OCI-LY7 (cell line): ENCODE measurements at regions not wholly inside any gene's neighbourhood (a gene's known extent, or its start where the extent isn't known, plus 50 kb on each side); places are given as distances from the start of the nearest gene placed in this dataset.

Experiments used
- BruUV-seq: library from RNA; stranded (reverse); fragments of 400-500 nt; replicated peaks from 2 replicates; lab custom pipeline; 2021; lab: Mats Ljungman, UMichigan
- CTCF ChIA-PET: fragments of 300-600 bp; sonication (Branson Sonifier 250); formaldehyde crosslinking; loops from one replicate; lab custom pipeline; 2022; ENCODE audit warnings: antibody characterized with exemption; ENCODE audit not compliant: unreplicated experiment; lab: Charles Lee
- POLR2A ChIA-PET: fragments of 300-600 bp; sonication (Branson Sonifier 250); formaldehyde crosslinking; loops from one replicate; lab custom pipeline; 2022; ENCODE audit warnings: antibody characterized with exemption; lab: Charles Lee
- DNase-seq: peaks from one replicate; pipeline ENCODE4 v3.0.0-alpha.2; 2015; ENCODE audit warnings: low spot score
- H2AFZ ChIP-seq: fragments of 200-600 bp; sonication (generic), shearing (Covaris generic); 2 replicates; pipeline ENCODE4 v1.6.1; 2014; ENCODE audit warnings: mild to moderate bottlenecking, antibody characterized with exemption, low read length, moderate library complexity
- H3K27ac ChIP-seq: fragments of 200-600 bp; sonication (generic); 2 replicates; pipeline ENCODE4 v1.5.1; 2014; ENCODE audit warnings: mixed run types, low read depth, mild to moderate bottlenecking, moderate library complexity, low read length, inconsistent platforms; ENCODE audit not compliant: poor library complexity, severe bottlenecking
- H3K36me3 ChIP-seq: fragments of 200-600 bp; sonication (generic); 2 replicates; pipeline ENCODE4 v1.6.1; 2014; ENCODE audit warnings: mild to moderate bottlenecking, antibody characterized with exemption, low read length, moderate library complexity, mixed read lengths; ENCODE audit not compliant: insufficient read depth
- H3K4me1 ChIP-seq: fragments of 200-600 bp; sonication (generic); 2 replicates; pipeline ENCODE4 v1.5.1; 2014; ENCODE audit warnings: mild to moderate bottlenecking, low read length; ENCODE audit not compliant: insufficient read depth, poor library complexity, severe bottlenecking
- H3K4me2 ChIP-seq: fragments of 200-600 bp; sonication (generic); 2 replicates; pipeline ENCODE4 v1.6.1; 2014; ENCODE audit warnings: mild to moderate bottlenecking, low read length
- H3K4me3 ChIP-seq: fragments of 200-600 bp; sonication (generic); 2 replicates; pipeline ENCODE4 v1.5.1; 2014; ENCODE audit warnings: mild to moderate bottlenecking, low read depth, low read length; ENCODE audit not compliant: poor library complexity, severe bottlenecking
- H3K79me2 ChIP-seq: fragments of 200-600 bp; sonication (generic); 2 replicates; pipeline ENCODE4 v1.6.1; 2016; ENCODE audit warnings: low read depth, mild to moderate bottlenecking, low read length, moderate library complexity, mixed read lengths; ENCODE audit not compliant: insufficient read depth
- H3K9me2 ChIP-seq: fragments of 200-600 bp; sonication (generic); 2 replicates; pipeline ENCODE4 v1.6.1; 2016; ENCODE audit warnings: mild to moderate bottlenecking, low read length, mixed read lengths; ENCODE audit not compliant: insufficient read depth
- H3K9me3 ChIP-seq: fragments of 200-600 bp; sonication (generic); 2 replicates; pipeline ENCODE4 v1.6.1; 2014; ENCODE audit warnings: mild to moderate bottlenecking, mixed run types, low read length, mixed read lengths
- H4K20me1 ChIP-seq: fragments of 200-600 bp; sonication (generic); 2 replicates; pipeline ENCODE4 v1.6.1; 2014; ENCODE audit warnings: mild to moderate bottlenecking, antibody characterized with exemption, low read length, moderate library complexity, mixed read lengths; ENCODE audit not compliant: insufficient read depth
- EZH2phosphoT487 ChIP-seq: fragments of 200-600 bp; sonication (generic); IDR thresholded peaks from 2 replicates; pipeline ENCODE4 v1.6.1; 2018; ENCODE audit warnings: low read depth, borderline replicate concordance, mild to moderate bottlenecking, mixed run types, antibody characterized with exemption, low read length, moderate library complexity, mixed read lengths
- intact Hi-C: fragments of 100-400 bp; cut with micrococcal nuclease; formaldehyde crosslinking; loops from one replicate; pipeline ENCODE4 v1.10.0; 2022; ENCODE audit not compliant: unreplicated experiment
- TF ChIP-seq, protein P1 (sequence below): fragments of 200-600 bp; sonication (generic); conservative IDR thresholded peaks from 2 replicates; pipeline ENCODE4 v1.5.1; 2014; ENCODE audit warnings: mild to moderate bottlenecking, antibody characterized with exemption, low read length, moderate library complexity, mixed read lengths

DNA sequence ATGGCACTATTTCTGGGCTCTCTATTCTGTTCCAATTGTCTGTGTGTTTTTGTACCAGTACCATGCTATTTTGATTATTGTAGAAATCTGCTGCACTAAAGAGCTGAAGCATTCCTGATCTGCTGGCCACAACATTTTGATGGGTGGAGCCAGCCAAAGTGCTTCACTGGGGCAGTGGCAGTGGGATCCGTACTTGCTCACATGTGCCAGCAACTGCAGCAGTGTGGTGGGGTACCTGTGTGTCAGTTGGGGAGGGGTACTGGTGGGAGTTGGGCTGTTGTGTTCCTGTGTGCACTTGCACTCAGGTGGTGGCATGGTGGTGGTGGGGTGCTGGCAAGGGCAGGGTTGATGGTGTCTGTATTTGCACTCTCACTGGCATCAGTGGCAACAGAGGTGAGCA is 204.6 kb upstream of the ALG10 start:
- no peaks in the 10 kb centered on the region for H3K9me3 ChIP-seq
- no peaks in the 10 kb centered on the region for H3K79me2 ChIP-seq
- no peak overlapping the region for H3K4me3 ChIP-seq
- no peak for DNase-seq
- no peak for TF ChIP-seq EZH2phosphoT487
- TF ChIP-seq, protein P1, sequence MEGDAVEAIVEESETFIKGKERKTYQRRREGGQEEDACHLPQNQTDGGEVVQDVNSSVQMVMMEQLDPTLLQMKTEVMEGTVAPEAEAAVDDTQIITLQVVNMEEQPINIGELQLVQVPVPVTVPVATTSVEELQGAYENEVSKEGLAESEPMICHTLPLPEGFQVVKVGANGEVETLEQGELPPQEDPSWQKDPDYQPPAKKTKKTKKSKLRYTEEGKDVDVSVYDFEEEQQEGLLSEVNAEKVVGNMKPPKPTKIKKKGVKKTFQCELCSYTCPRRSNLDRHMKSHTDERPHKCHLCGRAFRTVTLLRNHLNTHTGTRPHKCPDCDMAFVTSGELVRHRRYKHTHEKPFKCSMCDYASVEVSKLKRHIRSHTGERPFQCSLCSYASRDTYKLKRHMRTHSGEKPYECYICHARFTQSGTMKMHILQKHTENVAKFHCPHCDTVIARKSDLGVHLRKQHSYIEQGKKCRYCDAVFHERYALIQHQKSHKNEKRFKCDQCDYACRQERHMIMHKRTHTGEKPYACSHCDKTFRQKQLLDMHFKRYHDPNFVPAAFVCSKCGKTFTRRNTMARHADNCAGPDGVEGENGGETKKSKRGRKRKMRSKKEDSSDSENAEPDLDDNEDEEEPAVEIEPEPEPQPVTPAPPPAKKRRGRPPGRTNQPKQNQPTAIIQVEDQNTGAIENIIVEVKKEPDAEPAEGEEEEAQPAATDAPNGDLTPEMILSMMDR, result no peak
- H3K4me2 ChIP-seq, result no peak overlapping the region
- no peaks in the 10 kb centered on the region for H3K9me2 ChIP-seq
- intact Hi-C loops, result no loop called here
- CTCF ChIA-PET, result no interaction called here
- BruUV-seq, result no TSS peak
- no peaks in the 10 kb centered on the region for H3K36me3 ChIP-seq
- H4K20me1 ChIP-seq, result no peaks in the 10 kb centered on the region
- no peaks in the 10 kb centered on the region for H3K4me1 ChIP-seq
- POLR2A ChIA-PET, result no interaction called here
- H2AFZ ChIP-seq, result no peak overlapping the region
- no peak overlapping the region for H3K27ac ChIP-seq

DNA sequence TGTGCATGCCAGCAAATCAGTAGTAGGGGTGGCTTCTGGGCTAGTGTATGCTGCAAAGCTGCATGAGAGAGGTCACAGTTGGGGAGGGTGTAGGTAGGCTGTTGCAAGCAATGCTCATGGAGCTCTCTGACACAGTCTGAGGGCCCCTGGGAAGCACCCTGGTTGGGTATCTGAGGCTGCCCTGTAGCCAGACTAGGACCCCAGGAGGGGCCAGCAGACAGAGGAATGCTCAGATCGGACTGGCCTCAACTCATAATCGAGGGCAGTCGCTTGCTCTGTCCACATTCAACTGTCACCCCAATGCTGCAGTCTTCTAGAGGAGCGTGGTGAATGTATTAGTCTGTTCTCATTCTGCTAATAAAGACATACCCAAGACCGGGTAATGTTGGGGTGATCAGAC is 204.0 kb upstream of the ALG10 start:
- H2AFZ ChIP-seq, result no peak overlapping the region
- H3K4me3 ChIP-seq, result no peak overlapping the region
- no peaks in the 10 kb centered on the region for H3K9me3 ChIP-seq
- BruUV-seq, result no TSS peak
- no peaks in the 10 kb centered on the region for H3K4me1 ChIP-seq
- H4K20me1 ChIP-seq, result no peaks in the 10 kb centered on the region
- H3K79me2 ChIP-seq, result no peaks in the 10 kb centered on the region
- TF ChIP-seq, protein P1, result no peak
- no peak for TF ChIP-seq EZH2phosphoT487
- no peaks in the 10 kb centered on the region for H3K36me3 ChIP-seq
- no peak for DNase-seq
- CTCF ChIA-PET, result no interaction called here
- POLR2A ChIA-PET, result no interaction called here
- H3K9me2 ChIP-seq, result no peaks in the 10 kb centered on the region
- intact Hi-C loops, result no loop called here
- H3K4me2 ChIP-seq, result no peak overlapping the region
- H3K27ac ChIP-seq, result no peak overlapping the region

DNA sequence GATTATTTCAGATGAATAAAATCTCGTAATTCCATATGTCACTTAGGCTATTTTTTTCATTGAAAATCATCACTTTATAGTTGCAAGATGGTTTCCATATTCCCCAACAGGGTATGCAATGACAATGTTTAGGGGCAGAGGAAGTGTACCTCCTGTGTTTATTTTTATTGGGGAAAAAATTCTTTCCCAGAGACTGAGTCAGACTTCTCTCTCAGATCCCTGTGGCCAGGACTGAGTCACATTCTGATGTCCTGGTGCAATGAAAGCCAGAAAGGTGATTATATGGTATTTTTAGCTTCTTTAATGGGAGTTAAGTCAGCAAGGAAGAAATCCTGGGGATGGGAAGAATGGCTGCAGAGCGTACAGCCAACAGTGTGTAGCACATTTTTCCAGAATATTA is 196.9 kb upstream of the ALG10 start:
- H3K4me1 ChIP-seq, result no peaks in the 10 kb centered on the region
- no peak for DNase-seq
- TF ChIP-seq, protein P1, result no peak
- no peak for TF ChIP-seq EZH2phosphoT487
- no peak overlapping the region for H3K4me3 ChIP-seq
- no peaks in the 10 kb centered on the region for H3K36me3 ChIP-seq
- H3K4me2 ChIP-seq, result no peak overlapping the region
- intact Hi-C loops, result no loop called here
- CTCF ChIA-PET, result no interaction called here
- H3K79me2 ChIP-seq, result no peaks in the 10 kb centered on the region
- H3K9me2 ChIP-seq, result no peaks in the 10 kb centered on the region
- H2AFZ ChIP-seq, result no peak overlapping the region
- no peak overlapping the region for H3K27ac ChIP-seq
- no peaks in the 10 kb centered on the region for H4K20me1 ChIP-seq
- no TSS peak for BruUV-seq
- POLR2A ChIA-PET, result no interaction called here
- H3K9me3 ChIP-seq, result no peaks in the 10 kb centered on the region
